HepG2 (cell line): ENCODE measurements at regions not wholly inside any gene's neighbourhood (a gene's known extent, or its start where the extent isn't known, plus 50 kb on each side); places are given as distances from the start of the nearest gene placed in this dataset.
A peak's percentile ranks its signal among the peaks of the same experiment; 100 is the strongest.

Experiments used
- CCDC6 ChIP-seq: sonication (generic); formaldehyde crosslinking; IDR thresholded peaks from 2 replicates; pipeline ENCODE4 v1.8.1; 2022; ENCODE audit warnings: mild to moderate bottlenecking, missing genetic modification reagents, moderate library complexity
- CHD4 ChIP-seq: fragments of 200-600 bp; sonication (generic); IDR thresholded peaks from 2 replicates; pipeline ENCODE4 v1.7.0; 2017; ENCODE audit warnings: mild to moderate bottlenecking, low read length, borderline replicate concordance
- FOXO1 ChIP-seq: sonication (generic); formaldehyde crosslinking; IDR thresholded peaks from 2 replicates; pipeline ENCODE4 v1.4.0; 2020; ENCODE audit warnings: missing genetic modification reagents
- IRF2 ChIP-seq: IDR thresholded peaks from 2 replicates; pipeline ENCODE4 v1.6.1; 2018; ENCODE audit warnings: missing genetic modification reagents, missing compliant biosample characterization
- SNAPC2 ChIP-seq: sonication (generic); formaldehyde crosslinking; IDR thresholded peaks from 2 replicates; pipeline ENCODE4 v1.8.1; 2022; ENCODE audit warnings: mild to moderate bottlenecking, missing genetic modification reagents
- SOX6 ChIP-seq, 2 experiments: fragments of 450-650 bp in 1 of 2; sonication (generic) in 1 of 2; formaldehyde crosslinking in 1 of 2; IDR thresholded peaks; 2 replicates each; pipeline versions ENCODE4 v1.4.0 to v1.6.1; 2017 to 2020; ENCODE audit warnings: antibody characterized with exemption in 1 of 2, mild to moderate bottlenecking in 1 of 2, missing genetic modification reagents in 1 of 2
- SP1 ChIP-seq, 2 experiments: fragments of 450-650 bp in 1 of 2; sonication (generic) in 1 of 2; formaldehyde crosslinking in 1 of 2; IDR thresholded peaks; 2 replicates each; pipeline versions ENCODE4 v1.4.0 to v1.6.1; 2016 to 2020; ENCODE audit warnings: missing genetic modification reagents in 1 of 2
- SPEN ChIP-seq: sonication (generic); formaldehyde crosslinking; IDR thresholded peaks from 2 replicates; pipeline ENCODE4 v1.5.1; 2020; ENCODE audit warnings: low read depth, mild to moderate bottlenecking, missing genetic modification reagents
- TGIF2 ChIP-seq: IDR thresholded peaks from 2 replicates; pipeline ENCODE4 v1.6.1; 2016; ENCODE audit warnings: control low read depth, missing compliant biosample characterization
- THYN1 ChIP-seq: sonication (generic); formaldehyde crosslinking; IDR thresholded peaks from 2 replicates; pipeline ENCODE4 v1.8.1; 2023; ENCODE audit warnings: low read depth, mild to moderate bottlenecking, moderate library complexity, missing genetic modification reagents, borderline replicate concordance
- ZKSCAN8 ChIP-seq: IDR thresholded peaks from 2 replicates; pipeline ENCODE4 v1.6.1; 2016; ENCODE audit warnings: borderline replicate concordance, missing genetic modification reagents, missing compliant biosample characterization
- ZNF101 ChIP-seq: sonication (generic); formaldehyde crosslinking; IDR thresholded peaks from 2 replicates; pipeline ENCODE4 v1.4.0; 2020; ENCODE audit warnings: mild to moderate bottlenecking, low read depth, missing genetic modification reagents, borderline replicate concordance
- ZNF501 ChIP-seq: sonication (generic); formaldehyde crosslinking; IDR thresholded peaks from 2 replicates; pipeline ENCODE4 v1.5.1; 2020; ENCODE audit warnings: mild to moderate bottlenecking, moderate library complexity, missing genetic modification reagents
- ZNF550 ChIP-seq: sonication (generic); formaldehyde crosslinking; IDR thresholded peaks from 2 replicates; pipeline ENCODE4 v1.4.0; 2020; ENCODE audit warnings: mild to moderate bottlenecking, missing genetic modification reagents, borderline replicate concordance
- ZNF644 ChIP-seq: IDR thresholded peaks from 2 replicates; pipeline ENCODE4 v1.6.1; 2016; ENCODE audit warnings: low read depth
- ZNF652 ChIP-seq: IDR thresholded peaks from 2 replicates; pipeline ENCODE4 v1.6.1; 2016; ENCODE audit warnings: low read depth, borderline replicate concordance
- TF ChIP-seq, protein P1 (sequence below): sonication (generic); formaldehyde crosslinking; IDR thresholded peaks from 2 replicates; pipeline ENCODE4 v1.5.0; 2020; ENCODE audit warnings: mild to moderate bottlenecking, missing genetic modification reagents
- TF ChIP-seq, protein P2 (sequence below): sonication (generic); formaldehyde crosslinking; IDR thresholded peaks from 2 replicates; pipeline ENCODE4 v1.4.0; 2020; ENCODE audit warnings: missing genetic modification reagents, mild to moderate bottlenecking, borderline replicate concordance
- TF ChIP-seq, protein P3 (sequence below): sonication (generic); formaldehyde crosslinking; IDR thresholded peaks from 2 replicates; pipeline ENCODE4 v1.8.0; 2022; ENCODE audit warnings: missing genetic modification reagents, mild to moderate bottlenecking, borderline replicate concordance
- TF ChIP-seq, protein P4 (sequence below): sonication (generic); formaldehyde crosslinking; IDR thresholded peaks from 2 replicates; pipeline ENCODE4 v1.4.0; 2020; ENCODE audit warnings: low read depth, mild to moderate bottlenecking, missing genetic modification reagents
- TF ChIP-seq, protein P5 (sequence below): sonication (generic); formaldehyde crosslinking; IDR thresholded peaks from 2 replicates; pipeline ENCODE4 v1.8.0; 2022; ENCODE audit warnings: missing genetic modification reagents, low read depth, mild to moderate bottlenecking, borderline replicate concordance

DNA sequence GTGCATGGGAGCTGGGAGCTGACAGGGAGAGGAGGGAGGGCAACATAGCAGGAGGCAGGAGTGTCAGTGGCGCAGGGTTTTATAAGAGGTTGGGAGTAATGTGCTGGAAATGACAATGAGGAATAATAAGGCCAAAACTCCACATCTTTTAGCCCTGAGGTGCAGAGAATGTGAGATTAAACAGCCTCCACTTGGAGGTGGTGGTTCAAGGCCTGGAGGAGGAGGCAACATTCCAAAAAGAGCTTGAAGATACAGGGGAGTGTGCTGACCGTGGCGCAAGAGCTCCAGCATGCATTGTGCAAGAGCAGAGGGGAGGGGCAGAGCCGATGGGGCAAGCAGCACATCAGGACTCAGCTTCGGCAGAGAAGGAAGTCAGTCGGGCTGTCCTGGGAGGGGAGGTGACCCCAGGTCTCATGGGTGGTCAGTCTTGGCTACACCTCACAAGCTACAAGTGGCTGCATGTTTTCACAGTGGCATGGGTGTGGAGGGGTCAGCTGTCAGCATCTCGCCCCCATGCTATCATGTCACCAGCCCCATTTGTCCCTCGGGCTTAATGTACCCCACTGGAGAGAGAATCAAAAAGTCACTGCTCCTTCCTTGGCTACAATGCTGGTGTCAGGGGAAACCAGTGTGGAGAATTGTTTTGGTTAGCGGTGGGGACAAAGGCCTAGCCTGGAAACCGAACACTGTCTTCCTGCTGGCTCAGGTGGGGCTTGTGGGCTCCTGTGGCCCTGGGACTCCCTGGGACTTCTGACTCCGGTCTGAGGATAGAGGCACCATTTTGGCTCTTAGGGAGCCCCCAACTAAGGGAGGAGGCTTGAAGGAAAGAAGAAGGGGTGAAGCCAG is 208.0 kb downstream of the ZFP36L2 start (continued):
- TF ChIP-seq ZKSCAN8 (CRISPR knock-in tag): peak; percentile 91
- TF ChIP-seq, protein P1, sequence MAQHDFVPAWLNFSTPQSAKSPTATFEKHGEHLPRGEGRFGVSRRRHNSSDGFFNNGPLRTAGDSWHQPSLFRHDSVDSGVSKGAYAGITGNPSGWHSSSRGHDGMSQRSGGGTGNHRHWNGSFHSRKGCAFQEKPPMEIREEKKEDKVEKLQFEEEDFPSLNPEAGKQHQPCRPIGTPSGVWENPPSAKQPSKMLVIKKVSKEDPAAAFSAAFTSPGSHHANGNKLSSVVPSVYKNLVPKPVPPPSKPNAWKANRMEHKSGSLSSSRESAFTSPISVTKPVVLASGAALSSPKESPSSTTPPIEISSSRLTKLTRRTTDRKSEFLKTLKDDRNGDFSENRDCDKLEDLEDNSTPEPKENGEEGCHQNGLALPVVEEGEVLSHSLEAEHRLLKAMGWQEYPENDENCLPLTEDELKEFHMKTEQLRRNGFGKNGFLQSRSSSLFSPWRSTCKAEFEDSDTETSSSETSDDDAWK (CRISPR knock-in tag): no peak
- TF ChIP-seq CCDC6 (CRISPR knock-in tag): peak; percentile 88
- TF ChIP-seq, protein P2, sequence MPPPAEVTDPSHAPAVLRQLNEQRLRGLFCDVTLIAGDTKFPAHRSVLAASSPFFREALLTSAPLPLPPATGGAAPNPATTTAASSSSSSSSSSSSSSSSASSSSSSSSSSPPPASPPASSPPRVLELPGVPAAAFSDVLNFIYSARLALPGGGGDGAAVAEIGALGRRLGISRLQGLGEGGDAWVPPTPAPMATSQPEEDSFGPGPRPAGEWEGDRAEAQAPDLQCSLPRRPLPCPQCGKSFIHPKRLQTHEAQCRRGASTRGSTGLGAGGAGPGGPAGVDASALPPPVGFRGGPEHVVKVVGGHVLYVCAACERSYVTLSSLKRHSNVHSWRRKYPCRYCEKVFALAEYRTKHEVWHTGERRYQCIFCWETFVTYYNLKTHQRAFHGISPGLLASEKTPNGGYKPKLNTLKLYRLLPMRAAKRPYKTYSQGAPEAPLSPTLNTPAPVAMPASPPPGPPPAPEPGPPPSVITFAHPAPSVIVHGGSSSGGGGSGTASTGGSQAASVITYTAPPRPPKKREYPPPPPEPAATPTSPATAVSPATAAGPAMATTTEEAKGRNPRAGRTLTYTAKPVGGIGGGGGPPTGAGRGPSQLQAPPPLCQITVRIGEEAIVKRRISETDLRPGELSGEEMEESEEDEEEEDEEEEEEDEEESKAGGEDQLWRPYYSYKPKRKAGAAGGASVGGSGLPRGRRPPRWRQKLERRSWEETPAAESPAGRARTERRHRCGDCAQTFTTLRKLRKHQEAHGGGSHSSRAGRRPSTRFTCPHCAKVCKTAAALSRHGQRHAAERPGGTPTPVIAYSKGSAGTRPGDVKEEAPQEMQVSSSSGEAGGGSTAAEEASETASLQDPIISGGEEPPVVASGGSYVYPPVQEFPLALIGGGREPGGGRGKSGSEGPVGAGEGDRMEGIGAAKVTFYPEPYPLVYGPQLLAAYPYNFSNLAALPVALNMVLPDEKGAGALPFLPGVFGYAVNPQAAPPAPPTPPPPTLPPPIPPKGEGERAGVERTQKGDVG (CRISPR knock-in tag): peak; percentile 97; the same call in 1 of the 2 replicates
- TF ChIP-seq SNAPC2: 0 out of 2 replicates have a peak, but pooled peaks have one; percentile 35
- TF ChIP-seq, protein P3, sequence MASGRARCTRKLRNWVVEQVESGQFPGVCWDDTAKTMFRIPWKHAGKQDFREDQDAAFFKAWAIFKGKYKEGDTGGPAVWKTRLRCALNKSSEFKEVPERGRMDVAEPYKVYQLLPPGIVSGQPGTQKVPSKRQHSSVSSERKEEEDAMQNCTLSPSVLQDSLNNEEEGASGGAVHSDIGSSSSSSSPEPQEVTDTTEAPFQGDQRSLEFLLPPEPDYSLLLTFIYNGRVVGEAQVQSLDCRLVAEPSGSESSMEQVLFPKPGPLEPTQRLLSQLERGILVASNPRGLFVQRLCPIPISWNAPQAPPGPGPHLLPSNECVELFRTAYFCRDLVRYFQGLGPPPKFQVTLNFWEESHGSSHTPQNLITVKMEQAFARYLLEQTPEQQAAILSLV (CRISPR knock-in tag): peak; percentile 74; the same call in 1 of the 2 replicates
- TF ChIP-seq, protein P4, sequence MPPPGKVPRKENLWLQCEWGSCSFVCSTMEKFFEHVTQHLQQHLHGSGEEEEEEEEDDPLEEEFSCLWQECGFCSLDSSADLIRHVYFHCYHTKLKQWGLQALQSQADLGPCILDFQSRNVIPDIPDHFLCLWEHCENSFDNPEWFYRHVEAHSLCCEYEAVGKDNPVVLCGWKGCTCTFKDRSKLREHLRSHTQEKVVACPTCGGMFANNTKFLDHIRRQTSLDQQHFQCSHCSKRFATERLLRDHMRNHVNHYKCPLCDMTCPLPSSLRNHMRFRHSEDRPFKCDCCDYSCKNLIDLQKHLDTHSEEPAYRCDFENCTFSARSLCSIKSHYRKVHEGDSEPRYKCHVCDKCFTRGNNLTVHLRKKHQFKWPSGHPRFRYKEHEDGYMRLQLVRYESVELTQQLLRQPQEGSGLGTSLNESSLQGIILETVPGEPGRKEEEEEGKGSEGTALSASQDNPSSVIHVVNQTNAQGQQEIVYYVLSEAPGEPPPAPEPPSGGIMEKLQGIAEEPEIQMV: peak; percentile 85
- TF ChIP-seq ZNF652: no peak
- TF ChIP-seq TGIF2 (CRISPR knock-in tag): peak; percentile 70
- TF ChIP-seq SP1 (IDR thresholded peaks at IDR 0.05): no peak
- peak; percentile 81 for TF ChIP-seq SP1 (CRISPR knock-in tag; IDR thresholded peaks at IDR 0.05)
- peak; percentile 69; the same call in 1 of the 2 replicates for TF ChIP-seq SPEN (CRISPR knock-in tag)
- TF ChIP-seq ZNF101: peak; percentile 97
- TF ChIP-seq, protein P5, sequence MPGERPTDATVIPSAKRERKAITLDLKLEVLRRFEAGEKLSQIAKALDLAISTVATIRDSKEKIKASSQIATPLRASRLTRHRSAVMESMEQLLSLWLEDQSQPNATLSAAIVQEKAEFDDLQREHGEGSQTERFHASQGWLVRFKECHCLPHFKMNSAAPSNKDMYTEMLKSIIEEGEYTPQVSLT (CRISPR knock-in tag): 0 out of 2 replicates have a peak, but pooled peaks have one; percentile 87
- no peak for TF ChIP-seq ZNF501 (CRISPR knock-in tag)
- TF ChIP-seq ZNF644 (CRISPR knock-in tag): peak; percentile 94
- peak; percentile 89 for TF ChIP-seq IRF2 (CRISPR knock-in tag)
- TF ChIP-seq THYN1 (CRISPR knock-in tag): no peak
- TF ChIP-seq FOXO1: peak; percentile 88; the same call in 1 of the 2 replicates
- TF ChIP-seq ZNF550 (CRISPR knock-in tag): peak; percentile 43; the same call in 1 of the 2 replicates
- no peak; the same call in 1 of the 2 replicates for TF ChIP-seq CHD4
- TF ChIP-seq SOX6 (IDR thresholded peaks at IDR 0.05): no peak
- TF ChIP-seq SOX6 (CRISPR knock-in tag; IDR thresholded peaks at IDR 0.05): peak; percentile 92
